Heart right ventricle (tissue), 16 donors: ENCODE measurements at regions not wholly inside any gene's neighbourhood (a gene's known extent, or its start where the extent isn't known, plus 50 kb on each side); places are given as distances from the start of the nearest gene placed in this dataset.
A peak's percentile ranks its signal among the peaks of the same experiment; 100 is the strongest.

Experiments used
- ATAC-seq, 8 donors: fragments of 200-7000 bp; cut with Tn5 transposase; one replicate each; pipeline ENCODE4 v1.9.1; 2020; ENCODE audit warnings: mild to moderate bottlenecking in 8 of 8, moderate library complexity in 8 of 8, moderate number of reproducible peaks in 1 of 8
- DNase-seq, 2 donors: peaks; one replicate each; pipeline ENCODE4 v3.0.0-alpha.2; 2020
- H3K27ac ChIP-seq, 10 donors: fragments of 200-600 bp; sonication (generic) in 2 of 10; one replicate each; pipeline versions ENCODE4 v1.5.0 to v1.8.0; 2020 to 2022; ENCODE audit warnings: mild to moderate bottlenecking in 3 of 10
- H3K27me3 ChIP-seq, 7 donors: fragments of 200-600 bp; one replicate each; pipeline ENCODE4 v1.8.0; 2021 to 2022; ENCODE audit warnings: mild to moderate bottlenecking in 2 of 7
- H3K36me3 ChIP-seq, 9 donors: fragments of 200-600 bp; sonication (generic) in 1 of 9; one replicate each; pipeline versions ENCODE4 v1.5.0 to v1.8.0; 2020 to 2022; ENCODE audit warnings: mild to moderate bottlenecking in 2 of 9
- H3K4me1 ChIP-seq, 9 donors: fragments of 200-600 bp; sonication (generic) in 1 of 9; one replicate each; pipeline versions ENCODE4 v1.5.0 to v1.8.0; 2020 to 2022; ENCODE audit warnings: mild to moderate bottlenecking in 4 of 9
- H3K4me3 ChIP-seq, 10 donors: fragments of 200-600 bp; sonication (generic) in 2 of 10; one replicate each; pipeline versions ENCODE4 v1.5.0 to v1.8.0; 2020 to 2022; ENCODE audit warnings: mild to moderate bottlenecking in 7 of 10, moderate library complexity in 2 of 10
- H3K9me3 ChIP-seq, 11 donors: fragments of 200-600 bp in 10 of 11; sonication (generic) in 2 of 11; one replicate each; pipeline versions ENCODE4 v1.5.0 to v1.8.0; 2013 to 2022; ENCODE audit warnings: mild to moderate bottlenecking in 2 of 11, control low read depth in 1 of 11, moderate library complexity in 1 of 11
- WGBS, 2 donors: extraction: QIAGEN DNeasy Blood & Tissue Kit; methylation state at CpG; one replicate each; pipeline ENCODE4 v1.1.7; 2013; ENCODE audit warnings: inconsistent platforms in 1 of 2; 5-methylcytosine and 5-hydroxymethylcytosine counted together
- intact Hi-C, 10 donors: fragments of 100-400 bp; cut with DNase I; formaldehyde crosslinking; loops; one replicate each; pipeline versions ENCODE4 v1.11.1 to v1.14.2; 2022
- TF ChIP-seq, protein P1 (sequence below), 9 donors: fragments of 200-600 bp; sonication (generic) in 2 of 9; IDR thresholded peaks; one replicate each; pipeline versions ENCODE4 v1.5.0 to v1.8.0; 2021 to 2022; ENCODE audit warnings: antibody characterized with exemption in 9 of 9, mild to moderate bottlenecking in 5 of 9, moderate library complexity in 1 of 9
- donor health status: Arrhythmogenic right ventricular cardiomyopathy.
- donor health status: ischemic (EF 13 %, LVEDD 7.1; RV severe dilation, severe dysfunction).
- donor health status: healthy with polysubstance abuse.
- donor health status: DM: no; HTN: yes; CAD: no.
- donor health status: DM: no; HTN: no; CAD: no.
- donor health status: ischemic (EF 25% LVEDD 6.9; RV normal size, moderate dysfunction).
- donor health status: ischemic (EF 25% LVEDD 5.7; RV mildly dilated, moderate dysfunction).
- donor health status: healthy.
- donor health status: DM: yes; HTN: yes; CAD: no.
- donor health status: Ischemic cardiomyopathy.
- donor health status: ischemic (EF 35%, LVEDD 5.7; RV mildly dilated, moderate dysfunction).
- donor health status: nonischemic (EF 11% LVEDD 7.7; RV severe dilation, severe dysfunction).
- donor health status: DM: yes; HTN: yes; CAD: no.
- donor health status: PGD.
- donor health status: ischemic (EF 29% LVEDD 5.4; RV normal size, mild dysfunction).
- donor health status: nonischemic (EF 23%, LVEDD 6.1; RV moderate dilation, normal function).

DNA sequence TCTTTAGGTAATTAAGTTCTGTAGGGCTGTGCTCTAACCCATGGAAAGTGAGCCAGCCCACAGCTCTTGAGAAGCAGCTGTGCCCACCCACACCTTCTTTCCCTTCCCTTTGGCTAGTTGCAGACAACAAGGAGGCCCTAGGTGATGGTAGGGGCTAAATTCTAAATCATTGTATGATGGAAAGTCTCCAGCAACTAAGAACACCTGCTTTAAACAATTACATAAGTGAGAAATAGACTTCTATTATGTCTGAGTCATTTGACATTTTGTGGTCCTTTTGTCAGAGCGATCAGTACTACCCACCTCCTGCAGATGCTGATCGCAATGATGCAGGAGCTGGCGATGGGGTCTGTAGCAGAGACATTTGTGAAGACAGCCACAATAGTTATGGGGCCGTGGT lies 79.6 kb downstream of the TEX51 start:
- Histone ChIP-seq H3K4me3 (no peak overlapping the region), H3K36me3 (no peaks in the 10 kb centered on the region), H3K9me3 (no peaks in the 10 kb centered on the region), H3K4me1 (no peaks in the 10 kb centered on the region), H3K27me3 (peaks cover 0 to 28% (median 4%) of the 10 kb centered on the region in 7 donors), H3K27ac (no peak overlapping the region)
- intact Hi-C loops, result loop anchor here in 2 of 10 donors (10.0 kb wide), 1 partner anchor 1234 kb away; no protein-coding TSS in a partner anchor
- 93 to 94% methylated on average over 4 of the region's 4 CpGs for WGBS, 2 donors
- DNase-seq (no peak), ATAC-seq (no peak)
- TF ChIP-seq, protein P1, sequence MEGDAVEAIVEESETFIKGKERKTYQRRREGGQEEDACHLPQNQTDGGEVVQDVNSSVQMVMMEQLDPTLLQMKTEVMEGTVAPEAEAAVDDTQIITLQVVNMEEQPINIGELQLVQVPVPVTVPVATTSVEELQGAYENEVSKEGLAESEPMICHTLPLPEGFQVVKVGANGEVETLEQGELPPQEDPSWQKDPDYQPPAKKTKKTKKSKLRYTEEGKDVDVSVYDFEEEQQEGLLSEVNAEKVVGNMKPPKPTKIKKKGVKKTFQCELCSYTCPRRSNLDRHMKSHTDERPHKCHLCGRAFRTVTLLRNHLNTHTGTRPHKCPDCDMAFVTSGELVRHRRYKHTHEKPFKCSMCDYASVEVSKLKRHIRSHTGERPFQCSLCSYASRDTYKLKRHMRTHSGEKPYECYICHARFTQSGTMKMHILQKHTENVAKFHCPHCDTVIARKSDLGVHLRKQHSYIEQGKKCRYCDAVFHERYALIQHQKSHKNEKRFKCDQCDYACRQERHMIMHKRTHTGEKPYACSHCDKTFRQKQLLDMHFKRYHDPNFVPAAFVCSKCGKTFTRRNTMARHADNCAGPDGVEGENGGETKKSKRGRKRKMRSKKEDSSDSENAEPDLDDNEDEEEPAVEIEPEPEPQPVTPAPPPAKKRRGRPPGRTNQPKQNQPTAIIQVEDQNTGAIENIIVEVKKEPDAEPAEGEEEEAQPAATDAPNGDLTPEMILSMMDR (IDR thresholded peaks at IDR 0.05), result no peak

DNA sequence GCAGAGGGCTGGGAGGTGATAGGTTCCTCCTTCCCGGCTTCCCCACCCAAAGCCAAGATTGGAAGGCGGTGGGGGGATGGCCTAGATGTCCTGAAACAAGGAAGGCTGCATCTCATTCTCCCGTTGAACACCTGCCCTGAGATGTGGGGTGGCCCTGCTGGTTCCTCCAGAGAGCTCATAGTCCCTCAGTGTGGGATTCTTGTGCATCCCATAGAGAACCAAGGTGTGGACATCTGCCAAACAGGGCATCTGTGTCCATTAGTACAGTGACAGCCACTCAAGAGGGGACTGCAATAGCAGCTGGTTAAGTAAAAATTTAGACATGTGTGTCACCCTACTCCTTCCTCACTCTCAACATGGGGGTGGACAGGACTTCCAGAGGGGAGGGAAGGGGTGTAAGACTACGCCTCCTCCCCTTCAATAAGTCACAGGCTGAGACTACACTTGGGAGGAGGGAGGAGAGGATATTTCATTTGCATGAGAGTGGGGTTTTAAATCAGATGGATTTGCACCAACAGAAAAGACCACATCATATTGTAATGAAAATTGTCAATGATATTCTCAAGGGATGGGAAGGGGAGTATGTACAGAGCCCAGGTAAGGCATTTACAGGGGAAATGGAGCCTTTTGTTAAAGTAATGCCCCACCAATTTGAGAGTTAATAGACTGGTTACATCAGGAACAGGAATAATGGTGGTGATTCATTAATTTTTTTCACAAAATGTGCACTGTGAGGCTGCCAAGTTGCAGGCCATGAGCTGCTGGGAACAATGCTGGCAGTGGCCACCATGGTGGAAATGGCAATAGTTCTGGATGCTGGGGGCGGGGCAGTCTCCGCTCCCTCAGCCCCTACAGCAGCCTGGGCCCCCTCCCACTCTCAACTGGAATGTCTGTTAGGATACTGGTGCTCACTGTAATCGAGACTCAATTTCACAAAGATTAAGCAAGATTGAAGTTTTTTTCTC lies 80.6 kb downstream of the TEX51 start:
- Histone ChIP-seq H3K9me3 (peaks cover 0 to 2% (median 0%) of the 10 kb centered on the region in 11 donors), H3K27ac (no peak overlapping the region), H3K4me3 (no peak overlapping the region), H3K36me3 (no peaks in the 10 kb centered on the region), H3K27me3 (peaks cover 0 to 20% (median 3%) of the 10 kb centered on the region in 7 donors), H3K4me1 (no peaks in the 10 kb centered on the region)
- TF ChIP-seq, protein P1 (IDR thresholded peaks at IDR 0.05), result no peak
- ATAC-seq (peak in 3 of 8 donors; percentile 29 to 35 (median 30)), DNase-seq (no peak)
- 79 to 84% methylated on average over 7 of the region's 7 CpGs for WGBS, 2 donors
- intact Hi-C loops, result loop anchor here in 2 of 10 donors (10.0 kb wide), 1 partner anchor 1235 kb away; no protein-coding TSS in a partner anchor

DNA sequence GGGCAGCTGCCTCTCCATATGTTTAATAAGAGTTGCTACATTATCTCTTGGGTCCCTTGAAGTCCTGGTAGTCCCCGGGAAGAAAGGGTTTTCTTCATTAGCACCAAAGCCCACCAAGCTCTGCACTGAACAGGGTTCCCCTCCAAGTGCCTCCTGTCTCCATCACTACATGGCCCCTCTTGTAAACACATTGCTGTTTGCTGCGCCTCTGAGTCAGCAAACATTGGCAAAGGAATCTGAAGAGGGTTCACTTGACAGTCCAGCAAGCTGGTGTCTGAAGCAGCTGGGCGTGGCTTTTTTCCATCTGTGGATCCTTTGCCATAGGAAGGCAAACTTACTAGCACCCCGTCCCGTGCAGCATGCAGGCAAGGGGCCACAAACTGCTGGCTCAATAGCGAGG lies 82.8 kb downstream of the TEX51 start:
- Histone ChIP-seq H3K36me3 (no peaks in the 10 kb centered on the region), H3K4me3 (no peak overlapping the region), H3K27me3 (peaks cover 0 to 18% (median 0%) of the 10 kb centered on the region in 7 donors), H3K27ac (no peak overlapping the region), H3K4me1 (no peaks in the 10 kb centered on the region), H3K9me3 (peaks cover 0 to 2% (median 0%) of the 10 kb centered on the region in 11 donors)
- ATAC-seq, result no peak
- WGBS, 2 donors, result 74 to 79% methylated on average over 6 of the region's 6 CpGs
- intact Hi-C loops, result no loop called here
- no peak for DNase-seq
- TF ChIP-seq, protein P1 (IDR thresholded peaks at IDR 0.05), result no peak

DNA sequence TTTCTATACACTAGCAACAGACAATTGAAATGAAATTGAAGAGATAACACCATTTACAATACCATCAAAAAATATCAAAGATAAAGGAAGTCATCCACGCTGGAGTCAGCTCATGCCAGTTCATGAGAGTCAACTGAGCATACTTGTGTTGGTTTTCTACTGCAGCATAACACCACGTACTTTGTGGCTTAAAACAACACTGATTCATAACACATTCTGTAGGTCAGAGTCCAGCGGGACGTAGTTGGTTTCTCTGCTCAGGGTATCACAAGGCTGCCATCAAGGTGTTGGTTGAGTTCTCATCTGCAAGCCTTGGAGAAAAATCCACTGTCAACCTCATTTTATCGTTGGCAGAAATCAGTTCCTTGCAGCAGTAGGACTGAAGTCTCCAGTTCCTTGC lies 84.2 kb downstream of the TEX51 start:
- ATAC-seq, result no peak
- no peak overlapping the region for H3K27ac ChIP-seq
- intact Hi-C loops, result no loop called here

More for the DNA sequence above, 84.2 kb downstream of the TEX51 start:
- Histone ChIP-seq H3K27me3 (peaks cover 0 to 27% (median 0%) of the 10 kb centered on the region in 7 donors), H3K4me3 (no peak overlapping the region), H3K36me3 (no peaks in the 10 kb centered on the region), H3K4me1 (no peaks in the 10 kb centered on the region), H3K9me3 (peaks cover 0 to 2% (median 0%) of the 10 kb centered on the region in 11 donors)
- TF ChIP-seq, protein P1 (IDR thresholded peaks at IDR 0.05), result no peak
- 85 to 91% methylated on average over 5 of the region's 5 CpGs for WGBS, 2 donors
- no peak for DNase-seq
